Ovary (tissue), 3 donors: ENCODE measurements at regions not wholly inside any gene's neighbourhood (a gene's known extent, or its start where the extent isn't known, plus 50 kb on each side); places are given as distances from the start of the nearest gene placed in this dataset.

Source experiments
- CTCF ChIP-seq, 3 donors: fragments of 450-650 bp in 2 of 3; fragments of 200-600 bp in 1 of 3; IDR thresholded peaks; one replicate each; pipeline versions ENCODE4 v1.5.1 to v1.8.0; 2016 to 2022; ENCODE audit warnings: antibody characterized with exemption in 3 of 3, mild to moderate bottlenecking in 1 of 3
- EP300 ChIP-seq: sonication (generic); formaldehyde crosslinking; IDR thresholded peaks from one replicate; pipeline ENCODE4 v1.6.1; 2017; ENCODE audit warnings: antibody characterized with exemption
- POLR2A ChIP-seq: fragments of 450-650 bp; IDR thresholded peaks from one replicate; pipeline ENCODE4 v1.6.1; 2017; ENCODE audit warnings: antibody characterized with exemption, mild to moderate bottlenecking, moderate library complexity
- donor health status: DM: no; HTN: no; CAD: no.

DNA sequence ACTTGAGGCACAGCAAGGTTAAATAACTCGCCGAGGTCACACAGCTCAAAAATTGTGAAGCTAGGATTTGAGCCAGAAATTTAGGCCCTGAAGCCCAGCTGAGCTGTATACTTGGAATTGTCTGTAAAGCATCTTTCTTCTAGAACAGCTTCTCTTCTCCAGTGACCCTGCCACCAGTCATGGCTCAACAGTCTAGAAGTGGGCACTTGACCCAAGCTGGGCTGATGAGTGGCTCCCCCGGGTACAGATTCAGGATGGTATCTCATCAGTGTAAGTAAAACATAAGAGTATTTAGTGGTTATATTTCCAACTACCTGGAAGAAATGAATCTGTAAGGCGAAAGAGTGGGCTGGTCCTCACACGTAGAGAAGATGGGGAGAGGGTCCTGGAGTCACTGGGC lies 243.9 kb upstream of the GPR26 start:
- no peak for TF ChIP-seq CTCF (IDR thresholded peaks at IDR 0.05)
- TF ChIP-seq POLR2A = no peak
- no peak for TF ChIP-seq EP300
